ENCODE measurements at regions not wholly inside any gene's neighbourhood (a gene's known extent, or its start where the extent isn't known, plus 50 kb on each side); places are given as distances from the start of the nearest gene placed in this dataset.

- Mint-ChIP-seq H3K27ac (ENCODE audit: unreplicated experiment) (no peak overlapping the region), H3K27me3 (ENCODE audit: insufficient read depth, unreplicated experiment) (peaks cover 3% of the 10 kb centered on the region), H3K36me3 (ENCODE audit: insufficient read depth, unreplicated experiment) (no peaks in the 10 kb centered on the region), H3K9me3 (ENCODE audit: unreplicated experiment) (no peaks in the 10 kb centered on the region), H3K4me1 (ENCODE audit: low read depth, unreplicated experiment) (no peaks in the 10 kb centered on the region), H3K4me3 (ENCODE audit: unreplicated experiment) (no peak overlapping the region)
- ChIA-PET POLR2A (no interaction called here), CTCF (no interaction called here)
- Histone ChIP-seq H3K9me3 (no peaks in the 10 kb centered on the region), H3K27me3 (replicated peaks; ENCODE audit: control insufficient read depth, insufficient read depth, low read length) (no peaks in the 10 kb centered on the region), H3K36me3 (ENCODE audit: control insufficient read depth, insufficient read depth, low read length) (no peaks in the 10 kb centered on the region), H3K4me1 (no peaks in the 10 kb centered on the region), H3K4me3 (ENCODE audit: low read depth, low read length) (no peak overlapping the region)
- no TSS peak for BruUV-seq (replicated peaks)
- DNase-seq, result no peak
- TF ChIP-seq CTCF (IDR thresholded peaks at IDR 0.05; ENCODE audit: insufficient read depth in 1 of 2, low read depth in 1 of 2, low read length in 1 of 2, severe bottlenecking in 1 of 2, unreplicated experiment in 1 of 2), result no peak
- intact Hi-C loops (cut with micrococcal nuclease; ENCODE audit: unreplicated experiment), result no loop called here
Measured at GRCh38 chr14:38367922-38368321, 112.0 kb upstream of the CLEC14A start.

GRCh38 chr14:38366374-38366773 is 110.5 kb upstream of the CLEC14A start:
- Mint-ChIP-seq H3K27ac (ENCODE audit: unreplicated experiment) (no peak overlapping the region), H3K9me3 (ENCODE audit: unreplicated experiment) (no peaks in the 10 kb centered on the region), H3K4me1 (ENCODE audit: low read depth, unreplicated experiment) (no peaks in the 10 kb centered on the region), H3K4me3 (ENCODE audit: unreplicated experiment) (no peak overlapping the region), H3K27me3 (ENCODE audit: insufficient read depth, unreplicated experiment) (peaks cover 3% of the 10 kb centered on the region), H3K36me3 (ENCODE audit: insufficient read depth, unreplicated experiment) (no peaks in the 10 kb centered on the region)
- Histone ChIP-seq H3K27me3 (replicated peaks; ENCODE audit: control insufficient read depth, insufficient read depth, low read length) (no peaks in the 10 kb centered on the region), H3K9me3 (no peaks in the 10 kb centered on the region), H3K4me3 (ENCODE audit: low read depth, low read length) (no peak overlapping the region), H3K36me3 (ENCODE audit: control insufficient read depth, insufficient read depth, low read length) (no peaks in the 10 kb centered on the region), H3K4me1 (no peaks in the 10 kb centered on the region)
- intact Hi-C loops (cut with micrococcal nuclease; ENCODE audit: unreplicated experiment), result no loop called here
- BruUV-seq (replicated peaks), result no TSS peak
- no peak for DNase-seq
- ChIA-PET POLR2A (no interaction called here), CTCF (no interaction called here)
- no peak for TF ChIP-seq CTCF (IDR thresholded peaks at IDR 0.05; ENCODE audit: insufficient read depth in 1 of 2, low read depth in 1 of 2, low read length in 1 of 2, severe bottlenecking in 1 of 2, unreplicated experiment in 1 of 2)

- intact Hi-C loops (cut with micrococcal nuclease; ENCODE audit: unreplicated experiment), result no loop called here
- TF ChIP-seq CTCF (IDR thresholded peaks at IDR 0.05; ENCODE audit: insufficient read depth in 1 of 2, low read depth in 1 of 2, low read length in 1 of 2, severe bottlenecking in 1 of 2, unreplicated experiment in 1 of 2), result no peak
- H3K4me3 Mint-ChIP-seq (ENCODE audit: unreplicated experiment), result no peak overlapping the region
- no peaks in the 10 kb centered on the region for H3K9me3 Mint-ChIP-seq (ENCODE audit: unreplicated experiment)
- H3K36me3 ChIP-seq (ENCODE audit: control insufficient read depth, insufficient read depth, low read length), result no peaks in the 10 kb centered on the region
- no peak for DNase-seq
- H3K36me3 Mint-ChIP-seq (ENCODE audit: insufficient read depth, unreplicated experiment), result no peaks in the 10 kb centered on the region
- H3K27me3 ChIP-seq (replicated peaks; ENCODE audit: control insufficient read depth, insufficient read depth, low read length), result no peaks in the 10 kb centered on the region
- ChIA-PET POLR2A (no interaction called here), CTCF (no interaction called here)
- H3K4me3 ChIP-seq (ENCODE audit: low read depth, low read length), result no peak overlapping the region
- BruUV-seq (replicated peaks), result no TSS peak
- no peak overlapping the region for H3K27ac Mint-ChIP-seq (ENCODE audit: unreplicated experiment)
- no peaks in the 10 kb centered on the region for H3K4me1 ChIP-seq
- H3K9me3 ChIP-seq, result no peaks in the 10 kb centered on the region
- peaks cover 8% of the 10 kb centered on the region for H3K27me3 Mint-ChIP-seq (ENCODE audit: insufficient read depth, unreplicated experiment)
- no peaks in the 10 kb centered on the region for H3K4me1 Mint-ChIP-seq (ENCODE audit: low read depth, unreplicated experiment)
Measured at GRCh38 chr14:38363217-38363616, 107.3 kb upstream of the CLEC14A start.

Measured in Caco-2 (cell line).